HAP-1 (cell line): ENCODE measurements at regions not wholly inside any gene's neighbourhood (a gene's known extent, or its start where the extent isn't known, plus 50 kb on each side); places are given as distances from the start of the nearest gene placed in this dataset.
A peak's percentile ranks its signal among the peaks of the same experiment; 100 is the strongest.
"Not testable (repeated sequence)": the region's sequence is repeated elsewhere in the genome, so short reads cannot be mapped to it uniquely, and the experiment has no call there.

Source experiments
- DNase-seq, 2 experiments: peaks; one replicate each; pipeline ENCODE4 v3.0.0-alpha.2; 2016 to 2020; ENCODE audit warnings: low spot score in 2 of 2
- H3K27me3 ChIP-seq: fragments of 250-450 bp; sonication (Bioruptor Pico); 2 replicates; pipeline ENCODE4 v1.5.1; 2020; ENCODE audit warnings: low read depth, mild to moderate bottlenecking, moderate library complexity
- H3K36me3 ChIP-seq: fragments of 250-450 bp; sonication (Bioruptor Pico); replicated peaks from 2 replicates; pipeline ENCODE4 v1.5.1; 2020; ENCODE audit warnings: mild to moderate bottlenecking
- H3K4me1 ChIP-seq: fragments of 250-450 bp; sonication (Bioruptor Pico); 2 replicates; pipeline ENCODE4 v1.5.1; 2020; ENCODE audit warnings: mild to moderate bottlenecking
- H3K4me3 ChIP-seq: fragments of 250-450 bp; sonication (Bioruptor Pico); 2 replicates; pipeline ENCODE4 v1.5.1; 2020; ENCODE audit warnings: mild to moderate bottlenecking, moderate library complexity
- H3K9me3 ChIP-seq: fragments of 250-450 bp; sonication (Bioruptor Pico); 2 replicates; pipeline ENCODE4 v1.5.1; 2020; ENCODE audit warnings: mild to moderate bottlenecking, moderate library complexity
- in situ Hi-C: fragments of 300-500 bp; cut with MboI; formaldehyde crosslinking; loops from 3 replicates; pipeline ENCODE4 v1.14.3; 2020; ENCODE audit warnings: low sequenced_read_pairs, inconsistent platforms, mixed read lengths

- Histone ChIP-seq H3K27me3 (no peaks in the 10 kb centered on the region), H3K9me3 (no peaks in the 10 kb centered on the region), H3K36me3 (no peaks in the 10 kb centered on the region), H3K4me3 (no peak overlapping the region), H3K4me1 (no peaks in the 10 kb centered on the region)
- in situ Hi-C loops, result no loop called here
- no peak for DNase-seq
These were observed 243.6 kb upstream of the PRSS58 start for GRCh38 chr7:142501434-142501833.

- no peaks in the 10 kb centered on the region for H3K9me3 ChIP-seq
- H3K36me3 ChIP-seq, result no peaks in the 10 kb centered on the region
- H3K27me3 ChIP-seq, result no peaks in the 10 kb centered on the region
- H3K4me1 ChIP-seq, result no peaks in the 10 kb centered on the region
- H3K4me3 ChIP-seq, result no peak overlapping the region
- no peak for DNase-seq
- in situ Hi-C loops, result no loop called here
These were observed 242.5 kb upstream of the PRSS58 start for GRCh38 chr7:142500366-142500765.

GRCh38 chr7:142499635-142500034 lies 241.8 kb upstream of the PRSS58 start:
- Histone ChIP-seq H3K4me3 (no peak overlapping the region), H3K36me3 (no peaks in the 10 kb centered on the region), H3K9me3 (no peaks in the 10 kb centered on the region), H3K4me1 (no peaks in the 10 kb centered on the region), H3K27me3 (no peaks in the 10 kb centered on the region)
- in situ Hi-C loops, result no loop called here
- no peak for DNase-seq

GRCh38 chr7:142498364-142498763 lies 240.5 kb upstream of the PRSS58 start:
- Histone ChIP-seq H3K4me3 (no peak overlapping the region), H3K4me1 (no peaks in the 10 kb centered on the region), H3K27me3 (no peaks in the 10 kb centered on the region), H3K9me3 (no peaks in the 10 kb centered on the region), H3K36me3 (no peaks in the 10 kb centered on the region)
- no peak for DNase-seq
- in situ Hi-C loops, result no loop called here

GRCh38 chr7:142496545-142496991 lies 238.7 kb upstream of the PRSS58 start:
- H3K4me1 ChIP-seq, result no peaks in the 10 kb centered on the region

GRCh38 chr7:142495879-142496278 lies 238.0 kb upstream of the PRSS58 start:
- H3K27me3 ChIP-seq, H3K36me3 ChIP-seq, H3K9me3 ChIP-seq, DNase-seq, H3K4me1 ChIP-seq, in situ Hi-C loops, H3K4me3 ChIP-seq: not testable (repeated sequence)

More at GRCh38 chr7:142496545-142496991, 238.7 kb upstream of the PRSS58 start:
- peak; percentile 12 to 17 for DNase-seq
- H3K36me3 ChIP-seq, result no peaks in the 10 kb centered on the region
- no peaks in the 10 kb centered on the region for H3K9me3 ChIP-seq
- in situ Hi-C loops, result no loop called here
- H3K27me3 ChIP-seq, result no peaks in the 10 kb centered on the region
- no peak overlapping the region for H3K4me3 ChIP-seq

- H3K27me3 ChIP-seq, in situ Hi-C loops, DNase-seq: not testable (repeated sequence)
These were observed 237.4 kb upstream of the PRSS58 start for GRCh38 chr7:142495301-142495700.

GRCh38 chr7:142494021-142494420 lies 236.2 kb upstream of the PRSS58 start:
- H3K36me3 ChIP-seq, result no peaks in the 10 kb centered on the region
- no peak overlapping the region for H3K4me3 ChIP-seq
- no peak for DNase-seq
- in situ Hi-C loops, result no loop called here
- no peaks in the 10 kb centered on the region for H3K9me3 ChIP-seq
- H3K4me1 ChIP-seq, result no peaks in the 10 kb centered on the region
- no peaks in the 10 kb centered on the region for H3K27me3 ChIP-seq

More at GRCh38 chr7:142495301-142495700, 237.4 kb upstream of the PRSS58 start:
- H3K9me3 ChIP-seq, H3K36me3 ChIP-seq, H3K4me1 ChIP-seq, H3K4me3 ChIP-seq: not testable (repeated sequence)

- in situ Hi-C loops, result no loop called here
- no peak overlapping the region for H3K4me3 ChIP-seq
- no peaks in the 10 kb centered on the region for H3K36me3 ChIP-seq
- H3K9me3 ChIP-seq, result no peaks in the 10 kb centered on the region
- H3K27me3 ChIP-seq, result no peaks in the 10 kb centered on the region
- DNase-seq, result no peak
- no peaks in the 10 kb centered on the region for H3K4me1 ChIP-seq
These were observed 231.0 kb upstream of the PRSS58 start for GRCh38 chr7:142488842-142489241.

GRCh38 chr7:142488036-142488633 lies 230.3 kb upstream of the PRSS58 start:
- H3K27me3 ChIP-seq, result no peaks in the 10 kb centered on the region
- in situ Hi-C loops, result no loop called here
- no peaks in the 10 kb centered on the region for H3K9me3 ChIP-seq
- H3K36me3 ChIP-seq, result no peaks in the 10 kb centered on the region
- H3K4me1 ChIP-seq, result no peaks in the 10 kb centered on the region
- no peak for DNase-seq
- no peak overlapping the region for H3K4me3 ChIP-seq

- in situ Hi-C loops, result not testable (repeated sequence)
These were observed 229.7 kb upstream of the PRSS58 start for GRCh38 chr7:142487565-142487964.

GRCh38 chr7:142487124-142487523 lies 229.3 kb upstream of the PRSS58 start:
- in situ Hi-C loops, result no loop called here
- Histone ChIP-seq H3K36me3 (no peaks in the 10 kb centered on the region), H3K4me1 (no peaks in the 10 kb centered on the region), H3K9me3 (no peaks in the 10 kb centered on the region), H3K27me3 (no peaks in the 10 kb centered on the region), H3K4me3 (no peak overlapping the region)
- no peak for DNase-seq

More at GRCh38 chr7:142487565-142487964, 229.7 kb upstream of the PRSS58 start:
- DNase-seq, H3K9me3 ChIP-seq, H3K27me3 ChIP-seq, H3K4me3 ChIP-seq, H3K36me3 ChIP-seq, H3K4me1 ChIP-seq: not testable (repeated sequence)

- in situ Hi-C loops, result no loop called here
- Histone ChIP-seq H3K9me3 (no peaks in the 10 kb centered on the region), H3K36me3 (no peaks in the 10 kb centered on the region), H3K4me1 (no peaks in the 10 kb centered on the region), H3K4me3 (no peak overlapping the region), H3K27me3 (no peaks in the 10 kb centered on the region)
- DNase-seq, result peak; percentile 13 to 62
These were observed 227.9 kb upstream of the PRSS58 start for GRCh38 chr7:142485617-142486226.

GRCh38 chr7:142483659-142484317 lies 225.9 kb upstream of the PRSS58 start:
- in situ Hi-C loops, result no loop called here
- no peak for DNase-seq
- no peaks in the 10 kb centered on the region for H3K27me3 ChIP-seq
- H3K9me3 ChIP-seq, result no peaks in the 10 kb centered on the region
- no peaks in the 10 kb centered on the region for H3K36me3 ChIP-seq
- H3K4me3 ChIP-seq, result no peak overlapping the region
- no peaks in the 10 kb centered on the region for H3K4me1 ChIP-seq
